GM23338 (cell line): ENCODE measurements at regions not wholly inside any gene's neighbourhood (a gene's known extent, or its start where the extent isn't known, plus 50 kb on each side); places are given as distances from the start of the nearest gene placed in this dataset.

Experiments
- ATAC-seq: fragments of 200-7000 bp; cut with Tn5 transposase; 3 replicates; pipeline ENCODE4 v1.9.1; 2020
- DNase-seq: peaks from one replicate; pipeline ENCODE4 v3.0.0-alpha.2; 2015; ENCODE audit warnings: low spot score
- H2AFZ ChIP-seq: fragments of 200-600 bp; sonication (generic); 2 replicates; pipeline ENCODE4 v1.8.0; 2016; ENCODE audit warnings: antibody characterized with exemption, mild to moderate bottlenecking, moderate library complexity
- H3F3A ChIP-seq: fragments of 200-600 bp; sonication (generic); replicated peaks from 2 replicates; pipeline ENCODE4 v1.8.0; 2017; ENCODE audit warnings: antibody characterized with exemption, mixed run types, low read depth
- H3K27ac ChIP-seq: fragments of 200-600 bp; sonication (generic); 2 replicates; pipeline ENCODE4 v1.6.1; 2016; ENCODE audit warnings: low read depth
- H3K27me3 ChIP-seq: fragments of 200-600 bp; sonication (generic); 2 replicates; pipeline ENCODE4 v1.8.0; 2016; ENCODE audit warnings: mild to moderate bottlenecking, mixed run types, moderate library complexity; ENCODE audit not compliant: insufficient read depth
- H3K36me3 ChIP-seq: fragments of 200-600 bp; sonication (generic); 2 replicates; pipeline ENCODE4 v1.8.0; 2016; ENCODE audit warnings: mild to moderate bottlenecking; ENCODE audit not compliant: insufficient read depth
- H3K4me1 ChIP-seq: fragments of 200-600 bp; sonication (generic); 2 replicates; pipeline ENCODE4 v1.8.0; 2016; ENCODE audit warnings: mild to moderate bottlenecking, moderate library complexity; ENCODE audit not compliant: insufficient read depth
- H3K4me2 ChIP-seq: fragments of 200-600 bp; sonication (generic); 2 replicates; pipeline ENCODE4 v1.7.1; 2017; ENCODE audit warnings: mixed run types
- H3K4me3 ChIP-seq: fragments of 200-600 bp; sonication (generic); 2 replicates; pipeline ENCODE4 v1.6.1; 2016; ENCODE audit warnings: mixed run types
- H3K79me2 ChIP-seq: fragments of 200-600 bp; sonication (generic); replicated peaks from 2 replicates; pipeline ENCODE4 v1.8.0; 2017; ENCODE audit warnings: mild to moderate bottlenecking; ENCODE audit not compliant: insufficient read depth
- H3K9me2 ChIP-seq: fragments of 200-600 bp; sonication (generic); 2 replicates; pipeline ENCODE4 v1.8.0; 2017; ENCODE audit not compliant: insufficient read depth
- H4K20me1 ChIP-seq: fragments of 200-600 bp; sonication (generic); replicated peaks from 2 replicates; pipeline ENCODE4 v1.8.0; 2017; ENCODE audit warnings: mild to moderate bottlenecking; ENCODE audit not compliant: insufficient read depth
- H3K27ac Mint-ChIP-seq: 2 replicates; pipeline ENCODE4 v1.8.0; 2020; ENCODE audit warnings: inconsistent platforms, mild to moderate bottlenecking, moderate library complexity, mixed read lengths
- H3K27me3 Mint-ChIP-seq: 3 replicates; pipeline ENCODE4 v1.8.0; 2022; ENCODE audit warnings: low read depth, mild to moderate bottlenecking, moderate library complexity, mixed read lengths, inconsistent platforms; ENCODE audit not compliant: insufficient read depth, poor library complexity
- H3K36me3 Mint-ChIP-seq: 3 replicates; pipeline ENCODE4 v1.8.0; 2021; ENCODE audit warnings: low read depth, mild to moderate bottlenecking, inconsistent platforms, moderate library complexity, mixed read lengths
- H3K4me1 Mint-ChIP-seq: 3 replicates; pipeline ENCODE4 v1.8.0; 2020; ENCODE audit warnings: mild to moderate bottlenecking, inconsistent platforms, mixed read lengths
- H3K4me3 Mint-ChIP-seq: 3 replicates; pipeline ENCODE4 v1.8.0; 2021; ENCODE audit warnings: moderate library complexity, mild to moderate bottlenecking, inconsistent platforms, mixed read lengths
- H3K9me3 Mint-ChIP-seq: 3 replicates; pipeline ENCODE4 v1.8.0; 2020; ENCODE audit warnings: moderate library complexity, mild to moderate bottlenecking, inconsistent platforms, mixed read lengths
- CREB1 ChIP-seq: fragments of 250-450 bp; sonication (Bioruptor Pico); IDR thresholded peaks from 2 replicates; pipeline ENCODE4 v1.5.0; 2020; ENCODE audit warnings: low read depth, mild to moderate bottlenecking, moderate library complexity
- CTCF ChIP-seq, 2 experiments: fragments of 200-600 bp in 1 of 2; sonication (generic) in 1 of 2; conservative IDR thresholded peaks; 2 replicates each; pipeline versions ENCODE4 v1.5.1 to v1.6.1; 2016 to 2017; ENCODE audit warnings: antibody characterized with exemption in 2 of 2, low read depth in 2 of 2, mild to moderate bottlenecking in 2 of 2, moderate library complexity in 1 of 2
- ETS1 ChIP-seq: IDR thresholded peaks from 2 replicates; pipeline ENCODE4 v1.6.1; 2016; ENCODE audit warnings: antibody characterized with exemption
- EZH2 ChIP-seq: fragments of 200-600 bp; sonication (generic); IDR thresholded peaks from one replicate; pipeline ENCODE4 v1.8.0; 2017; ENCODE audit warnings: antibody characterized with exemption, mild to moderate bottlenecking, low read depth; ENCODE audit not compliant: unreplicated experiment
- JUNB ChIP-seq: IDR thresholded peaks from one replicate; pipeline ENCODE4 v1.6.1; 2016; ENCODE audit warnings: antibody characterized with exemption; ENCODE audit not compliant: unreplicated experiment
- NANOG ChIP-seq: IDR thresholded peaks from 2 replicates; pipeline ENCODE4 v1.6.1; 2016; ENCODE audit warnings: antibody characterized with exemption, borderline replicate concordance
- POLR2AphosphoS5 ChIP-seq: IDR thresholded peaks from 2 replicates; pipeline ENCODE4 v1.6.1; 2016; ENCODE audit warnings: antibody characterized with exemption, low read depth
- REST ChIP-seq: IDR thresholded peaks from one replicate; pipeline ENCODE4 v1.6.1; 2018; ENCODE audit warnings: antibody characterized with exemption; ENCODE audit not compliant: unreplicated experiment
- STAT1 ChIP-seq: IDR thresholded peaks from one replicate; pipeline ENCODE4 v1.6.1; 2016; ENCODE audit warnings: antibody characterized with exemption; ENCODE audit not compliant: unreplicated experiment
- ZNF114 ChIP-seq: fragments of 250-450 bp; sonication (Bioruptor Pico); IDR thresholded peaks from 2 replicates; pipeline ENCODE4 v1.5.0; 2020; ENCODE audit warnings: mild to moderate bottlenecking, moderate library complexity
- ZNF331 ChIP-seq: fragments of 250-450 bp; sonication (Bioruptor Pico); IDR thresholded peaks from 2 replicates; pipeline ENCODE4 v1.5.0; 2020; ENCODE audit warnings: low read depth, mild to moderate bottlenecking, moderate library complexity
- ZNF462 ChIP-seq: fragments of 250-450 bp; sonication (Bioruptor Pico); IDR thresholded peaks from 2 replicates; pipeline ENCODE4 v1.5.0; 2020; ENCODE audit warnings: mild to moderate bottlenecking, moderate library complexity

- no peak overlapping the region for H3K27ac Mint-ChIP-seq
Observed at GRCh38 chr15:31758126-31758525, 272.2 kb upstream of the CHRNA7 start.

More at GRCh38 chr15:31758126-31758525, 272.2 kb upstream of the CHRNA7 start:
- H3F3A ChIP-seq: no peaks in the 10 kb centered on the region
- no peaks in the 10 kb centered on the region for H3K9me2 ChIP-seq
- no peak overlapping the region for H3K4me3 ChIP-seq
- H3K27me3 ChIP-seq: no peaks in the 10 kb centered on the region
- TF ChIP-seq REST (no peak), ZNF331 (CRISPR knock-in tag) (no peak), POLR2AphosphoS5 (no peak), CTCF (conservative IDR thresholded peaks at IDR 0.05; ENCODE audit: low read depth in 2 of 2) (no peak), JUNB (no peak), STAT1 (no peak), ZNF114 (CRISPR knock-in tag) (no peak), NANOG (no peak), ZNF462 (CRISPR knock-in tag) (no peak), ETS1 (no peak), CREB1 (no peak), EZH2 (no peak)
- no peak for DNase-seq
- no peak overlapping the region for H3K27ac ChIP-seq
- no peak overlapping the region for H2AFZ ChIP-seq
- ATAC-seq: no peak
- H3K4me2 ChIP-seq: no peak overlapping the region
- no peaks in the 10 kb centered on the region for H3K9me3 Mint-ChIP-seq
- H3K27me3 Mint-ChIP-seq: peaks cover 3% of the 10 kb centered on the region
- no peaks in the 10 kb centered on the region for H3K4me1 Mint-ChIP-seq
- no peaks in the 10 kb centered on the region for H3K79me2 ChIP-seq
- no peaks in the 10 kb centered on the region for H3K36me3 ChIP-seq
- no peak overlapping the region for H3K4me3 Mint-ChIP-seq
- no peaks in the 10 kb centered on the region for H4K20me1 ChIP-seq
- H3K4me1 ChIP-seq: no peaks in the 10 kb centered on the region
- H3K36me3 Mint-ChIP-seq: no peaks in the 10 kb centered on the region
